SK-N-SH (cell line): ENCODE measurements at regions not wholly inside any gene's neighbourhood (a gene's known extent, or its start where the extent isn't known, plus 50 kb on each side); places are given as distances from the start of the nearest gene placed in this dataset.

ENCODE experiments used
- CTCF ChIA-PET: fragments of 300-600, 350-600 bp; formaldehyde crosslinking; extraction: SDS; loops from one replicate; lab custom pipeline; 2021; lab: Yijun Ruan, JAX
- POLR2A ChIA-PET: fragments of 350-600 bp; sonication (Branson Sonifier 250); formaldehyde crosslinking; extraction: SDS; loops from one replicate; lab custom pipeline; 2020; ENCODE audit warnings: antibody characterized with exemption, inconsistent platforms; lab: Yijun Ruan, JAX
- DNase-seq: peaks from one replicate; pipeline ENCODE4 v3.0.0; 2012
- H2AFZ ChIP-seq: fragments of 200-600 bp; sonication (generic); 2 replicates; pipeline ENCODE4 v1.8.1; 2016; ENCODE audit warnings: antibody characterized with exemption, mild to moderate bottlenecking, low read depth
- H3F3A ChIP-seq: fragments of 200-600 bp; sonication (generic); replicated peaks from 2 replicates; pipeline ENCODE3; 2016; ENCODE audit warnings: antibody characterized with exemption, mild to moderate bottlenecking; ENCODE audit not compliant: insufficient read depth
- H3K27ac ChIP-seq, 2 experiments: fragments of 200-500 bp in 1 of 2; fragments of 200-600 bp in 1 of 2; sonication (Bioruptor generic) in 1 of 2; sonication (generic), shearing (Covaris generic) in 1 of 2; 2 replicates each; pipeline versions ENCODE4 v1.5.1 to v1.6.1; 2014 to 2016; ENCODE audit warnings: low read depth in 2 of 2, inconsistent platforms in 1 of 2, low read length in 1 of 2, mild to moderate bottlenecking in 1 of 2, mixed read lengths in 1 of 2
- H3K27me3 ChIP-seq: fragments of 200-600 bp; sonication (generic), shearing (Covaris generic); 2 replicates; pipeline ENCODE4 v1.6.1; 2016; ENCODE audit warnings: mixed run types; ENCODE audit not compliant: insufficient read depth
- H3K36me3 ChIP-seq, 2 experiments: fragments of 200-500 bp in 1 of 2; fragments of 200-600 bp in 1 of 2; sonication (Bioruptor generic) in 1 of 2; sonication (generic) in 1 of 2; replicated peaks in 1 of 2; 2 replicates each; pipeline versions ENCODE3 to v1.5.1; 2014 to 2016; ENCODE audit warnings: low read length in 1 of 2, mild to moderate bottlenecking in 1 of 2; ENCODE audit not compliant: insufficient read depth in 2 of 2, control insufficient read depth in 1 of 2
- H3K4me1 ChIP-seq, 2 experiments: fragments of 200-500 bp in 1 of 2; fragments of 200-600 bp in 1 of 2; sonication (Bioruptor generic) in 1 of 2; sonication (generic), shearing (Covaris generic) in 1 of 2; 2 replicates each; pipeline versions ENCODE4 v1.5.1 to v1.6.1; 2014 to 2016; ENCODE audit warnings: low read depth in 1 of 2, low read length in 1 of 2, mixed run types in 1 of 2; ENCODE audit not compliant: insufficient read depth in 2 of 2, control insufficient read depth in 1 of 2
- H3K4me2 ChIP-seq: fragments of 200-600 bp; sonication (generic), shearing (Covaris generic); 2 replicates; pipeline ENCODE4 v1.6.1; 2017; ENCODE audit warnings: mixed run types
- H3K4me3 ChIP-seq, 2 experiments: fragments of 200-500 bp in 1 of 2; fragments of 200-600 bp in 1 of 2; sonication (Bioruptor generic) in 1 of 2; sonication (generic), shearing (Covaris generic) in 1 of 2; 2 replicates each; pipeline versions ENCODE4 v1.5.1 to v1.8.1; 2014 to 2016; ENCODE audit warnings: low read depth in 2 of 2, inconsistent platforms in 1 of 2, low read length in 1 of 2, mild to moderate bottlenecking in 1 of 2, mixed read lengths in 1 of 2, moderate library complexity in 1 of 2
- H3K79me2 ChIP-seq: fragments of 200-600 bp; sonication (generic); 2 replicates; pipeline ENCODE4 v1.8.1; 2017; ENCODE audit warnings: mild to moderate bottlenecking; ENCODE audit not compliant: insufficient read depth
- H3K9ac ChIP-seq: fragments of 200-600 bp; sonication (generic); 2 replicates; pipeline ENCODE4 v1.6.1; 2017; ENCODE audit warnings: mixed run types
- H3K9me2 ChIP-seq: fragments of 200-600 bp; sonication (generic); 2 replicates; pipeline ENCODE4 v1.6.1; 2017; ENCODE audit warnings: mixed run types
- H3K9me3 ChIP-seq: fragments of 200-600 bp; sonication (generic); 2 replicates; pipeline ENCODE4 v1.6.1; 2017; ENCODE audit warnings: mixed run types, mild to moderate bottlenecking, moderate library complexity
- H4K20me1 ChIP-seq: fragments of 200-600 bp; sonication (generic); 2 replicates; pipeline ENCODE4 v1.6.1; 2017; ENCODE audit warnings: mild to moderate bottlenecking, mixed run types; ENCODE audit not compliant: insufficient read depth
- CHD2 ChIP-seq: fragments of 150-350 bp; IDR thresholded peaks from 2 replicates; pipeline ENCODE4 v1.6.1; 2018; ENCODE audit warnings: low read length; ENCODE audit not compliant: partially characterized antibody
- EP300 ChIP-seq, 2 experiments: IDR thresholded peaks; 2 replicates each; pipeline versions ENCODE4 v1.4.0 to v1.6.1; 2012; ENCODE audit warnings: borderline replicate concordance in 1 of 2, low read depth in 1 of 2, low read length in 1 of 2
- FOSL2 ChIP-seq: IDR thresholded peaks from 2 replicates; pipeline ENCODE4 v1.4.0; 2012; ENCODE audit warnings: low read depth, mild to moderate bottlenecking, moderate library complexity, borderline replicate concordance
- FOXJ3 ChIP-seq: sonication (generic); formaldehyde crosslinking; IDR thresholded peaks from 2 replicates; pipeline ENCODE4 v1.5.1; 2020; ENCODE audit warnings: mild to moderate bottlenecking, missing genetic modification reagents
- FOXM1 ChIP-seq: IDR thresholded peaks from 2 replicates; pipeline ENCODE4 v1.4.0; 2012; ENCODE audit warnings: low read depth, mild to moderate bottlenecking
- IRF3 ChIP-seq: fragments of 150-350 bp; IDR thresholded peaks from 2 replicates; pipeline ENCODE4 v1.6.1; 2016; ENCODE audit warnings: mild to moderate bottlenecking, low read depth, low read length
- JUND ChIP-seq: IDR thresholded peaks from 2 replicates; pipeline ENCODE4 v1.4.0; 2012
- REST ChIP-seq: IDR thresholded peaks from 2 replicates; pipeline ENCODE4 v1.6.1; 2012; ENCODE audit warnings: mild to moderate bottlenecking, low read depth, low read length, moderate library complexity
- RFX5 ChIP-seq: IDR thresholded peaks from 2 replicates; pipeline ENCODE4 v1.6.1; 2012; ENCODE audit warnings: mild to moderate bottlenecking, improper control_type of control experiment, low read length
- RXRA ChIP-seq: IDR thresholded peaks from 2 replicates; pipeline ENCODE4 v1.4.0; 2012; ENCODE audit warnings: low read depth, mild to moderate bottlenecking, borderline replicate concordance
- SIN3A ChIP-seq: IDR thresholded peaks from 2 replicates; pipeline ENCODE4 v1.6.1; 2012; ENCODE audit warnings: low read depth, mild to moderate bottlenecking, low read length, moderate library complexity, borderline replicate concordance
- ZBTB33 ChIP-seq: IDR thresholded peaks from 2 replicates; pipeline ENCODE4 v1.4.0; 2012; ENCODE audit warnings: low read depth, borderline replicate concordance
- WGBS: methylation state at CpG from one replicate; pipeline ENCODE4 v1.1.6; 2017; ENCODE audit warnings: low lambda C conversion rate; 5-methylcytosine and 5-hydroxymethylcytosine counted together

- WGBS, result under 1% methylated on average over 3 of the region's 3 CpGs
- Histone ChIP-seq H3K9ac (no peak overlapping the region), H3K9me2 (no peaks in the 10 kb centered on the region), H3K4me2 (no peak overlapping the region), H3K79me2 (no peaks in the 10 kb centered on the region), H3K27me3 (no peaks in the 10 kb centered on the region), H2AFZ (no peak overlapping the region), H3K27ac (no peak overlapping the region), H3K36me3 (no peaks in the 10 kb centered on the region), H3K9me3 (no peaks in the 10 kb centered on the region), H4K20me1 (no peaks in the 10 kb centered on the region), H3K4me1 (no peaks in the 10 kb centered on the region), H3F3A (no peaks in the 10 kb centered on the region), H3K4me3 (no peak overlapping the region)
- no peak for DNase-seq
- ChIA-PET CTCF (no interaction called here), POLR2A (no interaction called here)
- TF ChIP-seq JUND, result no peak
- TF ChIP-seq SIN3A, result no peak
- no peak for TF ChIP-seq FOXJ3 (CRISPR knock-in tag)
- no peak for TF ChIP-seq RFX5
- no peak for TF ChIP-seq IRF3
- no peak for TF ChIP-seq CHD2
- no peak for TF ChIP-seq FOXM1
- no peak for TF ChIP-seq FOSL2
- TF ChIP-seq REST, result no peak
- TF ChIP-seq RXRA, result no peak
- no peak for TF ChIP-seq ZBTB33
- TF ChIP-seq EP300 (IDR thresholded peaks at IDR 0.05; ENCODE audit: borderline replicate concordance in 1 of 2, low read depth in 1 of 2, low read length in 1 of 2), result no peak
These were observed 2370.4 kb upstream of the TENM3 start for GRCh38 chr4:179872755-179873154.
